Progenitor cell of endocrine pancreas (in vitro differentiated cells): ENCODE measurements at regions not wholly inside any gene's neighbourhood (a gene's known extent, or its start where the extent isn't known, plus 50 kb on each side); places are given as distances from the start of the nearest gene placed in this dataset.

ENCODE experiments used
- DNase-seq: peaks from one replicate; pipeline ENCODE4 v3.0.0; 2021; ENCODE audit warnings: low spot score; ENCODE audit not compliant: unreplicated experiment
- H3K27ac Mint-ChIP-seq: 2 replicates; pipeline ENCODE4 v1.8.0; 2021; ENCODE audit warnings: mild to moderate bottlenecking, moderate library complexity, mixed read lengths
- H3K27me3 Mint-ChIP-seq: 2 replicates; pipeline ENCODE4 v1.8.0; 2021; ENCODE audit warnings: mixed read lengths
- H3K36me3 Mint-ChIP-seq: 2 replicates; pipeline ENCODE4 v1.8.0; 2022; ENCODE audit warnings: mixed read lengths; ENCODE audit not compliant: insufficient read depth
- H3K4me1 Mint-ChIP-seq: 2 replicates; pipeline ENCODE4 v1.8.0; 2021; ENCODE audit warnings: low read depth, mixed read lengths
- H3K4me3 Mint-ChIP-seq: 2 replicates; pipeline ENCODE4 v1.8.0; 2021; ENCODE audit warnings: low read depth, mild to moderate bottlenecking, moderate library complexity, mixed read lengths
- H3K9me3 Mint-ChIP-seq: 2 replicates; pipeline ENCODE4 v1.8.0; 2021; ENCODE audit warnings: low read depth, mixed read lengths
- TF ChIP-seq, protein P1 (sequence below): fragments of 200-600 bp; sonication (generic); IDR thresholded peaks from one replicate; pipeline ENCODE4 v1.5.0; 2021; ENCODE audit warnings: antibody characterized with exemption, mild to moderate bottlenecking; ENCODE audit not compliant: unreplicated experiment

DNA sequence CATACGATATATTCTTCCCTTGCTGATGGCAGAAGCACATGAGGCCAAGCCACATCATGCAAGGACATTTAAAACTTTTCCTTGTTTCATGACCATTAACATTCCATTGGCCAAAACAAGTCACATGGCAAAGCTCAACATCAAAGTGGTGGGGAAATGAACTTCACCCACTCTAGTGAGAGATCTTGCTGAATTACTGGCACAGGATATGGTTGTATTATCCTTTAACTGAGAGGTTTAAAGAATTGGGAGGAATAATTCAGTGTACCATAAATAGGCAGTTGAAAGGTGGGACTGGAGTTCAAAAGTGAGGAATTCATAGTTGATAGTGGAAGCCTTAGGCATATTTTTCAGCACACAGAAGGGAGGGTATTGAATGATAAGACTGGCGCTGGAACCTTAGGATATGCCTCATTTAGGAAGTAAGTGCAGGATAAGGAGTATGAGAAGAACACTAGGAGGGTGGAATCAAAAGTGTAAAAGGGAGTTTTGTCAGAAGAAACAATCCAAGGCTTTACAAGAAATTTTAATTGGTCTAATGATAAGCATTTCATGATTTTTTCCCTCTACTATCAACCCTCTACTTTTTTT, 398.8 kb downstream of the C12orf75 start:
- no peak overlapping the region for H3K4me3 Mint-ChIP-seq
- no peak for DNase-seq
- H3K4me1 Mint-ChIP-seq: no peaks in the 10 kb centered on the region
- H3K27me3 Mint-ChIP-seq: peaks cover 10% of the 10 kb centered on the region
- no peak overlapping the region for H3K27ac Mint-ChIP-seq
- no peaks in the 10 kb centered on the region for H3K36me3 Mint-ChIP-seq
- TF ChIP-seq, protein P1, sequence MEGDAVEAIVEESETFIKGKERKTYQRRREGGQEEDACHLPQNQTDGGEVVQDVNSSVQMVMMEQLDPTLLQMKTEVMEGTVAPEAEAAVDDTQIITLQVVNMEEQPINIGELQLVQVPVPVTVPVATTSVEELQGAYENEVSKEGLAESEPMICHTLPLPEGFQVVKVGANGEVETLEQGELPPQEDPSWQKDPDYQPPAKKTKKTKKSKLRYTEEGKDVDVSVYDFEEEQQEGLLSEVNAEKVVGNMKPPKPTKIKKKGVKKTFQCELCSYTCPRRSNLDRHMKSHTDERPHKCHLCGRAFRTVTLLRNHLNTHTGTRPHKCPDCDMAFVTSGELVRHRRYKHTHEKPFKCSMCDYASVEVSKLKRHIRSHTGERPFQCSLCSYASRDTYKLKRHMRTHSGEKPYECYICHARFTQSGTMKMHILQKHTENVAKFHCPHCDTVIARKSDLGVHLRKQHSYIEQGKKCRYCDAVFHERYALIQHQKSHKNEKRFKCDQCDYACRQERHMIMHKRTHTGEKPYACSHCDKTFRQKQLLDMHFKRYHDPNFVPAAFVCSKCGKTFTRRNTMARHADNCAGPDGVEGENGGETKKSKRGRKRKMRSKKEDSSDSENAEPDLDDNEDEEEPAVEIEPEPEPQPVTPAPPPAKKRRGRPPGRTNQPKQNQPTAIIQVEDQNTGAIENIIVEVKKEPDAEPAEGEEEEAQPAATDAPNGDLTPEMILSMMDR: no peak
- no peaks in the 10 kb centered on the region for H3K9me3 Mint-ChIP-seq

DNA sequence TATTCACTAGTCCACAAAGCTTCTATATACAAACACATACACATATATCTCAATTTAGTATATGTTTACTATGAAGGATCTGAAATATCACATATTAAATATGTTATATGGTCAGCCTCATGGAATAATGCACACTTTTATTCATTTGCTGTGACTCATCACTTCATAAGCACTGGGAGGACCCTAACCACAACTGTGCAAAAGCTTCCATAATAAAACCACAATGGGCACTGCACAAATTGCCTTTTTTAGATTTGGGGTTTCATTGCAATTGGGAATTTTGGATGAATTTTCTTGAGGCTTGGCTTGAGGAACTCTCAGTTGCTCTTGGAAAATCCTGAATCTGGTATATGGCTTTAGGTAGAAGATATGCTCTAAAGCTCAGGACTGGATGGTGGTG, 399.4 kb downstream of the C12orf75 start:
- no peak for DNase-seq
- Mint-ChIP-seq H3K4me3 (no peak overlapping the region), H3K4me1 (no peaks in the 10 kb centered on the region), H3K36me3 (no peaks in the 10 kb centered on the region), H3K27me3 (peaks cover 10% of the 10 kb centered on the region), H3K9me3 (no peaks in the 10 kb centered on the region), H3K27ac (no peak overlapping the region)
- TF ChIP-seq, protein P1: no peak

DNA sequence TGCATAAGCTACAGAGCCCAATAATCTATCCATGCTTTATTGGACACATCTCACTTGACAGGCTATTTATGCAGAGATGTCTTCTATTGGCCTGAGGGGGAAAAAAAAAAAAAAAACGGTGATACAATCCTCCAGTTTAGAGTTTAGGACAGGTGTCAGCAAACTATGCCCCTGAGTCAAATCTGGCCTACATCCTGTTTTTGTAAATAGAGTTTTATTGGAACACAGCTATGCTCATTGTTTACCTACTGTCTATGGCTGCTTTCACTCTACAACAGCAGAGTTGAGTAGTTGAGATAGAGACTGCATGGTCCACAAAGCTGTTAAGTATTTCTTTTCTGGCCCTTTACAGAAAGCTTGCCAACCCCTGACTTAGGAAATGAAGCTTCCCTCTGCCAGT, 403.1 kb downstream of the C12orf75 start:
- no peak for DNase-seq
- H3K27ac Mint-ChIP-seq: no peak overlapping the region
- TF ChIP-seq, protein P1: no peak
- H3K9me3 Mint-ChIP-seq: no peaks in the 10 kb centered on the region
- H3K36me3 Mint-ChIP-seq: no peaks in the 10 kb centered on the region
- H3K4me1 Mint-ChIP-seq: peaks cover 17% of the 10 kb centered on the region
- H3K4me3 Mint-ChIP-seq: no peak overlapping the region
- peaks cover 10% of the 10 kb centered on the region for H3K27me3 Mint-ChIP-seq

DNA sequence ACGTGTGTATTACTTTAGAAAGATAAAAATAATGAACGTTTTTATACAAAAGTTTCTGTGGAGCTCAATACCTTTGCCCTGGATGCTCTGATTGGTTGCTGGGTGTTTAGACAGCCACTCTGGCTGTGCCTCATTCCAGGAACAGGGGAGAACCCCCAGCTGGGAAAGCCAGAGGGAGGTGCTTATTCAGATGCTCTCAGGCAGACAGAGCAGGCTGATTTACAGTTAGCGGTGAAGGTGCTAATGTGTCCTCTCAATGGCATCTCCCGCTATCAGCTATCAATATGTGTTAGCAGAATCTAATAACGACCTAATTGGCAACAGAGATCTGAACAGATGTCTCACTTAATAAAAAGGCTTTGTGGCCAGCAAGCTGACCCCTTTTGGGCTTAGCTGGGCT, 402.3 kb downstream of the NUAK1 start:
- TF ChIP-seq, protein P1: no peak
- no peaks in the 10 kb centered on the region for H3K36me3 Mint-ChIP-seq
- H3K4me1 Mint-ChIP-seq: peaks cover 17% of the 10 kb centered on the region
- H3K4me3 Mint-ChIP-seq: no peak overlapping the region
- H3K27ac Mint-ChIP-seq: no peak overlapping the region
- no peaks in the 10 kb centered on the region for H3K9me3 Mint-ChIP-seq
- no peak for DNase-seq
- H3K27me3 Mint-ChIP-seq: peaks cover 7% of the 10 kb centered on the region

DNA sequence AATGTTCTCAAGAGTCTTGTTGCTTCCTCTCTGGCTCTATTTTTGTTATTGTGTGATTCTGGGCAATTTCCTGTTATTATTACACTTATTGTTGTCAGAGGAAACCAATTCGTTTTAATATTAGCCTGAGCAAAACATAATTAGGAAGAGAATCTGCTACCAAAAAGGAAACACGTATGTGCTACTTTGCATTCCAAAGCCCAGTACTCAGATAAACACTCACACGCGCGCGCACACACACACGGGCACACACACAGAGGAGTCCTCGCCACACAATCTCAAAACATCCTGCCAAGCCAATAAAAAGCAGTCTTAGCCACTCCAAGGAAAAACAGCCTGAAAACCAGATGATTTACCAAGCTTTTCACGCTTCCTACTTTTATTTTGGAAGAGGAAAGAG, 400.7 kb downstream of the NUAK1 start:
- H3K4me1 Mint-ChIP-seq: peaks cover 22% of the 10 kb centered on the region
- H3K9me3 Mint-ChIP-seq: no peaks in the 10 kb centered on the region
- H3K27ac Mint-ChIP-seq: no peak overlapping the region
- no peak overlapping the region for H3K4me3 Mint-ChIP-seq
- H3K36me3 Mint-ChIP-seq: no peaks in the 10 kb centered on the region
- DNase-seq: no peak
- peaks cover 3% of the 10 kb centered on the region for H3K27me3 Mint-ChIP-seq
- TF ChIP-seq, protein P1: no peak
